HG03575 (cell line): ENCODE measurements at regions not wholly inside any gene's neighbourhood (a gene's known extent, or its start where the extent isn't known, plus 50 kb on each side); places are given as distances from the start of the nearest gene placed in this dataset.

Experiments used
- ATAC-seq: cut with Tn5 transposase; IDR thresholded peaks from one replicate; pipeline ENCODE4 v1.9.1; 2021; ENCODE audit not compliant: unreplicated experiment, insufficient number of reproducible peaks, low FRiP score; ENCODE audit errors: extremely low read depth

GRCh38 chr1:82820816-82821215 lies 1020.1 kb downstream of the ADGRL2 start:
- ATAC-seq, result no peak

- ATAC-seq, result no peak
Observed at GRCh38 chr1:82819234-82819633, 1018.5 kb downstream of the ADGRL2 start.

GRCh38 chr1:82818586-82818985 lies 1017.9 kb downstream of the ADGRL2 start:
- no peak for ATAC-seq

GRCh38 chr1:82813386-82813785 lies 1012.7 kb downstream of the ADGRL2 start:
- no peak for ATAC-seq

DNA sequence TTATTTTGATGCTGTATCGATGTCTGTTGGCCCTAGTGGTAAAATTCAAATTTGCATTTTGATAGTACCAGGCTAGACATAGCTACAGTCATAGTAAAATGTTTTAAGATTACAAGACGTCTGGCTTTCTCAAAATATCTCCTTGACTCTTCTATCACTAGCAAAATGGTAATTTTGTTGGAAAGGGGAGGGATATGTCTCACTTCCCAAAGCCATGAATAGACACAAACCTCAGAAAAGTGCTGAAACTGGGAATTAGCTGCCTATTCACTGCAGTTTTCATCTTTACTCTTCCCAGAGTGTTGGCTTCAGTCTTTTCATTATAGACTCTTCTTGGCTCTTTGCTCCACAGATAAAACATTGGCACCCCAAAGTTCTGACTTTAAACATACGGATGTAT lies 1009.9 kb downstream of the ADGRL2 start:
- no peak for ATAC-seq

GRCh38 chr1:82807563-82807962 lies 1006.8 kb downstream of the ADGRL2 start:
- ATAC-seq, result no peak

GRCh38 chr1:82806133-82806532 lies 1005.4 kb downstream of the ADGRL2 start:
- ATAC-seq, result no peak

DNA sequence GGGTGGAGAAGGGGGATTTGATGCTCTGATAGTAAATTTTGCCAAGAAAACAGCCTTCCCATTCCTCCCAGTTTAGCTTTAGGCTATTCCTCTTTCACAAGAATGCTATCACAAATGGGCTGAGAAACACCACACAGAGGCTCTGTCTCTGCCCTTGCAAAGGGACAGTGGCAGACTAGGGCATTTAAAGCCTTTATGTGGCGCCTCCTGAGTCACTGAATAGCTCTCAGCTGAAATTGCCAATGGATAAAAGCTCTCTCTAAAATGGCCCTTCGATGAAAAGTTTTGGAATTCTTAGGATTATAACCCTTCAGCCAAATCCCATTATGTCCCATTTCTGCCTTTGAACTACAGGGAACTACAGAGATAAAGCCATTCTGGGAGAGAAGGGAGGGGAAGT lies 1000.4 kb downstream of the ADGRL2 start:
- no peak for ATAC-seq

GRCh38 chr1:82800721-82801120 lies 1000.0 kb downstream of the ADGRL2 start:
- no peak for ATAC-seq

- ATAC-seq, result no peak
Observed at GRCh38 chr1:82799261-82799660, 998.5 kb downstream of the ADGRL2 start.

DNA sequence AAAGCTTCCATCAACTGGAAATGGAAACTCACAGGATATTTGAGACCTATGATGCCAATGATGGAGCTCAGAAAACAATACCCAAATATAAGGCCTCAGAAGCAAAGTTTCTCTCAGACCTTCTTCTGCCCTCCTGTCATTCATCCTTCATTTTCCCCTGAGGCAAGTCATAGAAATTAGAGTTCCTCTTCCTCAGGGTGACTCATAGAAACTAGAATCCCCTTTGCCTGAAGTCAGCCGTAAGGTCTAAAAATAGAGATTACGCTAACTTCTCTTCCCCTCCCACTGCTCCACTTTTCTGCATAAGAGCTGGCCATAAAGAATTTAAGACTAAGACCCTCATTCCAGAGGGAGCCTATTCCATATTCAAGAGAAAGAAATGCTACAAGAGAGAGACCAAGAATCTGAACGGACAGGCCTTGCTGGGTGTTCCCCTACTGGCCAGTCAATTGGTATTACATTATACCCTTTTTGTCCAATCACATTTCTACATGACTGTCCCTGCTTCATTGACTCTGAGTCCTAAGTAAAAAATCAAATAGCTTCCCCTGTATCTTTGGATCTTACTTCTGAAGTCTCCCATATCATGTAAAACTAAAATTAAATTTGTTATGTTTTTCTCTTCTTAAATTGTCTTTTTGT lies 994.9 kb downstream of the ADGRL2 start:
- no peak for ATAC-seq

GRCh38 chr1:82792151-82792550 lies 991.4 kb downstream of the ADGRL2 start:
- ATAC-seq, result no peak

- no peak for ATAC-seq
Observed at GRCh38 chr1:82790556-82790955, 989.8 kb downstream of the ADGRL2 start.

DNA sequence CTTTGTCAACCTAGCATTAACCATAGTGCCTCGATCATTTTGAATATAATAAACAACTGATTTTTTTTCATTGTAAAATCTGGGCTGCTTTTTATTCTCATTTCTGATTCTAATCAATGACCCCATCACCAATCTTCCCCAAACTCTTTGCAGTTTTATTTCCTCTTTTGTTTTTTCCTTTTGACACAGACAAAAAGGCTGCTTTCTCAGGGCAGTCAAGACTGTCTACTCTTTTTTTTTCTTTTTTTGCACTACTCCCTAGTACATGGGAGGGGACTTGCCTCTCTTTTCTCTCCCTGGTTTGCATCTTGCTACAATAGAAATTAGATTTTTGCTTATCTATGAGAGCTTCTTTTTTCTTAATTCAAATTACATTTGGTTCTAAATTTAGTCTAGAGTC lies 987.9 kb downstream of the ADGRL2 start:
- ATAC-seq, result no peak

- ATAC-seq, result no peak
Observed at GRCh38 chr1:82788038-82788437, 987.3 kb downstream of the ADGRL2 start.

GRCh38 chr1:82786883-82787282 lies 986.1 kb downstream of the ADGRL2 start:
- no peak for ATAC-seq

- ATAC-seq, result no peak
Observed at GRCh38 chr1:82785268-82785790, 984.6 kb downstream of the ADGRL2 start.

GRCh38 chr1:82783044-82783443 lies 982.3 kb downstream of the ADGRL2 start:
- ATAC-seq, result no peak

- no peak for ATAC-seq
Observed at GRCh38 chr1:82782599-82782998, 981.9 kb downstream of the ADGRL2 start.

- ATAC-seq, result no peak
Observed at GRCh38 chr1:82778612-82779011, 977.9 kb downstream of the ADGRL2 start.

DNA sequence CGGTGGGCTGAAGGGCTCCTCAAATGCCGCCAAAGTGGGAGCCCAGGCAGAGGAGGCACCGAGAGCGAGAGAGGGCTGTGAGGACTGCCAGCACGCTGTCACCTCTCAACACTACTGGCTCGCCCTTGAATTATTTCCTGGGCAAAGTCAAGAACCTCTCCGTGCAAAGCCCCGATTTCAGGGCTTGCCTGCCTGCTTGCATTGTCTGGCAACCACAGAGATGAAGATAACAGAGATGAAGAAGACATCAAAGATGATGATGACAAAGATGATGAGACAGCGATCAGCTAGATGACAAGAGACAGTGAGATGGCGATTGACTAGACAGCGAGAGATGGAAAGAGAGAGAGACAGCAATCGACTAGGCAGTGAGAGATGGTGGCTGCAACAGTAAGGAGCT lies 976.5 kb downstream of the ADGRL2 start:
- ATAC-seq, result no peak
